ENCODE measurements at regions not wholly inside any gene's neighbourhood (a gene's known extent, or its start where the extent isn't known, plus 50 kb on each side); places are given as distances from the start of the nearest gene placed in this dataset.
A peak's percentile ranks its signal among the peaks of the same experiment; 100 is the strongest.
"Not testable (repeated sequence)": the region's sequence is repeated elsewhere in the genome, so short reads cannot be mapped to it uniquely, and the experiment has no call there.

DNA sequence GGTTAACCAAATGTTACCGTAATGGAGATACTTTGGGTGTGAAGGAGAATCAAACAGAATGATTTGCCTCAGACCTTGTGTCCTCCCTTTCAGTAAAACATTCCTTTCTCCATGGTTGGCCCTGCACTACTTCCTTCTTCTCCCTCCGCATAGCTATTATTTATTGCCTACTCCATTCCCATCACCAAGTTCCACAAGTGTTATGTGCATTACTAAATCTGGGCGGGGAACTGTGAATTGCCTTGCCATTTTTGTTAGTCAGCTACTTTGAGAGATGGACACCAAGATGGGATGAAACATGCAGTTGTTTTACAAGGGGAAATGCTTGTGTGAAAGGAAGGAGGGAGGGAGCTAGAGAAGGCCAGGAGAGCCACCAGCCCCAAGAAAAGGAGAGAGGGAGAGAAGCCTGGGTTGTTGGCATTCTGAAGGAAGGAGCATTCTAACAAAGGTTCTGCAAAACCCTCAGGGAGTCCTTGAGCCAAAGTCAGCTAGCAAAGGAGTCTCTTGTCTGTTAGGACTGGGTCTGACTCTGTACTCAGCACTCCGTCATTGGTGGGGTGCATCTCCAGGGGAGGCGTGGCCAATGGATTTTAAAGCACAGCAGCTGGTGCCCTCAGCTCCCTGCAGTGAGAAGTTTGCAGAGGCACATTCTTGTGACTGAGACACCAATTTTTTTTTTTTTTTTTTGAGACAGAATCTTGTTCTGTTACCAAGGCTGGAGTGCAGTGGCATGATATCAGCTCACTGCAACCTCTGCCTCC, 83.6 kb upstream of the CHD6 start:
- Histone ChIP-seq H3K4me1 (ENCODE audit: low read depth) (no peaks in the 10 kb centered on the region), H3K36me3 (no peaks in the 10 kb centered on the region), H3K9me3 (ENCODE audit: low read depth) (no peaks in the 10 kb centered on the region), H3K27me3 (no peaks in the 10 kb centered on the region), H3K27ac (no peak overlapping the region), H3K4me3 (no peak overlapping the region)
- DNase-seq (ENCODE audit: low read depth in 1 of 2, low spot score in 1 of 2): no peak
- TF ChIP-seq, protein P1, sequence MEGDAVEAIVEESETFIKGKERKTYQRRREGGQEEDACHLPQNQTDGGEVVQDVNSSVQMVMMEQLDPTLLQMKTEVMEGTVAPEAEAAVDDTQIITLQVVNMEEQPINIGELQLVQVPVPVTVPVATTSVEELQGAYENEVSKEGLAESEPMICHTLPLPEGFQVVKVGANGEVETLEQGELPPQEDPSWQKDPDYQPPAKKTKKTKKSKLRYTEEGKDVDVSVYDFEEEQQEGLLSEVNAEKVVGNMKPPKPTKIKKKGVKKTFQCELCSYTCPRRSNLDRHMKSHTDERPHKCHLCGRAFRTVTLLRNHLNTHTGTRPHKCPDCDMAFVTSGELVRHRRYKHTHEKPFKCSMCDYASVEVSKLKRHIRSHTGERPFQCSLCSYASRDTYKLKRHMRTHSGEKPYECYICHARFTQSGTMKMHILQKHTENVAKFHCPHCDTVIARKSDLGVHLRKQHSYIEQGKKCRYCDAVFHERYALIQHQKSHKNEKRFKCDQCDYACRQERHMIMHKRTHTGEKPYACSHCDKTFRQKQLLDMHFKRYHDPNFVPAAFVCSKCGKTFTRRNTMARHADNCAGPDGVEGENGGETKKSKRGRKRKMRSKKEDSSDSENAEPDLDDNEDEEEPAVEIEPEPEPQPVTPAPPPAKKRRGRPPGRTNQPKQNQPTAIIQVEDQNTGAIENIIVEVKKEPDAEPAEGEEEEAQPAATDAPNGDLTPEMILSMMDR (IDR thresholded peaks at IDR 0.05; ENCODE audit: low read depth, low read length): no peak

GRCh38 chr20:41699673-41700072, 81.5 kb upstream of the CHD6 start:
- not testable (repeated sequence) for H3K4me1 ChIP-seq (ENCODE audit: low read depth); H3K4me3 ChIP-seq; H3K27me3 ChIP-seq; DNase-seq (ENCODE audit: low read depth in 1 of 2, low spot score in 1 of 2); H3K27ac ChIP-seq; H3K9me3 ChIP-seq (ENCODE audit: low read depth); H3K36me3 ChIP-seq

DNA sequence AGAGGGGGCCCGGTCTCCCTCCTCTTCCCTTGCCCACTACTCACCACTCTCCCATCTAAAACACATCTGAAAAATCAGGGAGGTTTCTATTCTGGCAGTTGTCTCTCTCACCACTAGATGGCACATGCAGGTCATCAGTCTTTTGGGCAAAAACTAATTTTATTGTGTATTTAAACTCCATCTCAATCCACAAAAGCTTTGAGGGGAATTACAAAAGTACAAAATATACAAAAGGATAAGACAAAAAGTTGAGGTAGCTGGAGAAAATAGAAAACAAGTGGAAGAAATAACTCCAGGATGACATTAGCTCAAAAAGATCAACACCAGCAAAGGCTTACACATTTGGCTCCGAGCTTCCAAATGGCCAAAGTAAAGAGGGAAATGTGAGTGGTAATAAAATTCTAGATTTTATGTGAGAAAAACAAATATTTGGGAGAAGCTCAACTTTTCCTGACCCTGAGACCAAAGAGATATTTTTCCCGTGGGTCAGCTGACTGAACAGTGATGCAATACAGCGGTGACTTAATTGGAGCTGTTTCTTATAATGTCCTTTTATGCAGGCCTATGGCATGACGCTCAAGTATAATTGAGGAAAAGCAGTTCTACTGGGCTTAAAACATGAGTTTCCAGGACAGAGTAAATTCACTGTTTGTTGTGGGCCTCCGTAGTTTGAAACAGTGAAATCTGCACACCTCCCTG, 79.8 kb upstream of the CHD6 start:
- no peaks in the 10 kb centered on the region for H3K27me3 ChIP-seq
- H3K27ac ChIP-seq: no peak overlapping the region
- peaks cover 6% of the 10 kb centered on the region for H3K4me1 ChIP-seq (ENCODE audit: low read depth)
- H3K9me3 ChIP-seq (ENCODE audit: low read depth): no peaks in the 10 kb centered on the region
- H3K36me3 ChIP-seq: no peaks in the 10 kb centered on the region
- peak; percentile 13 to 57 for DNase-seq (ENCODE audit: low read depth in 1 of 2, low spot score in 1 of 2)
- H3K4me3 ChIP-seq: no peak overlapping the region
- TF ChIP-seq, protein P1 (IDR thresholded peaks at IDR 0.05; ENCODE audit: low read depth, low read length): peak; percentile 93

DNA sequence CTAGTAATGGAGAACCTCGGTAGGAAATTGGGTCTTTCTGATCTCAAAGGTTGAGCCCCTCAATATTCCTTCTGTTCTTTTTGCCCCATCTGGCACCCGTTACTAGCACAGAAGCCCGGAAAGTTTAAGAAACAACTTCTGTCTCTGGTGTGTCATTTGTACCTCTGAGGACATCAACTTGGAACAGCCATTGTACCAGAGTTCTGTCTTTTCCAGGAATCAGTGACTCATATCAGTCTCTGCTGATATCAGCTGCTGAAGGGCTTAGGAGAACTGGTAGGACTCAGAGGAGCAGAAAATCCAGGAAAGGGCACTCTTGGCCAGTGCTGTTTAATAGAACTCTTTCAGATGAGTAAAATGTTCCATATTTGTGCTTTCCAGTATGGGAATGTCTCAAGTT, 78.3 kb upstream of the CHD6 start:
- H3K27ac ChIP-seq: no peak overlapping the region
- H3K4me3 ChIP-seq: no peak overlapping the region
- H3K9me3 ChIP-seq (ENCODE audit: low read depth): no peaks in the 10 kb centered on the region
- peak in 1 of 2 donors; percentile 25 for DNase-seq (ENCODE audit: low read depth in 1 of 2, low spot score in 1 of 2)
- peaks cover 6% of the 10 kb centered on the region for H3K4me1 ChIP-seq (ENCODE audit: low read depth)
- H3K27me3 ChIP-seq: no peaks in the 10 kb centered on the region
- TF ChIP-seq, protein P1 (IDR thresholded peaks at IDR 0.05; ENCODE audit: low read depth, low read length): no peak
- no peaks in the 10 kb centered on the region for H3K36me3 ChIP-seq

DNA sequence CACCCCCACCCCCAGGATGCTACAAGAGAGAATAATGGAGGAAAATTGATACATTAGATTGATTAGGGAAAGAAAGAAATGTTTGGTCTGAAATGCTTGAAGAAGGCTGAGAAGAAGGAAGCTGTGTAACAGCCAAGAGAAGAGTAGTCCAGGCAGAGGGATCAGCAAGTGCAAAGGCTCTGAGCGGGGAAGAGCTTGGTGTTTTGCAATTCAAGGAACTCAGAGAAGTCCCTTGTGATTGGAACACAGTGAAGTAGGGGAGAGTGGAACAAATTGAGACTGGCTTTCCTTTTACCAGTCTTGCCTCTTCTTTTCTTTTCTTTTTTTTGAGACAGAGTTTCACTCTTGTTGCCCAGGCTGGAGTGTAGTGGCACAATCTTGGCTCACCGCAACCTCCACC, 76.6 kb upstream of the CHD6 start:
- H3K4me1 ChIP-seq (ENCODE audit: low read depth): peaks cover 6% of the 10 kb centered on the region
- H3K27ac ChIP-seq: no peak overlapping the region
- TF ChIP-seq, protein P1 (IDR thresholded peaks at IDR 0.05; ENCODE audit: low read depth, low read length): no peak
- H3K9me3 ChIP-seq (ENCODE audit: low read depth): no peaks in the 10 kb centered on the region
- no peak overlapping the region for H3K4me3 ChIP-seq
- no peaks in the 10 kb centered on the region for H3K36me3 ChIP-seq
- H3K27me3 ChIP-seq: no peaks in the 10 kb centered on the region
- DNase-seq (ENCODE audit: low read depth in 1 of 2, low spot score in 1 of 2): no peak

Measured in cardiac muscle cell (in vitro differentiated cells and primary cell).